ENCODE measurements at regions not wholly inside any gene's neighbourhood (a gene's known extent, or its start where the extent isn't known, plus 50 kb on each side); places are given as distances from the start of the nearest gene placed in this dataset.

- Histone ChIP-seq H3K27ac (ENCODE audit: poor library complexity, severe bottlenecking) (no peak overlapping the region), H3K36me3 (ENCODE audit: low read depth) (no peaks in the 10 kb centered on the region), H3K27me3 (ENCODE audit: insufficient read depth, poor library complexity, severe bottlenecking) (no peaks in the 10 kb centered on the region), H3K4me1 (ENCODE audit: insufficient read depth, poor library complexity, severe bottlenecking) (no peaks in the 10 kb centered on the region), H3K9me3 (ENCODE audit: severe bottlenecking) (no peaks in the 10 kb centered on the region), H3K4me3 (ENCODE audit: severe bottlenecking) (no peak overlapping the region)
- TF ChIP-seq, protein P1, sequence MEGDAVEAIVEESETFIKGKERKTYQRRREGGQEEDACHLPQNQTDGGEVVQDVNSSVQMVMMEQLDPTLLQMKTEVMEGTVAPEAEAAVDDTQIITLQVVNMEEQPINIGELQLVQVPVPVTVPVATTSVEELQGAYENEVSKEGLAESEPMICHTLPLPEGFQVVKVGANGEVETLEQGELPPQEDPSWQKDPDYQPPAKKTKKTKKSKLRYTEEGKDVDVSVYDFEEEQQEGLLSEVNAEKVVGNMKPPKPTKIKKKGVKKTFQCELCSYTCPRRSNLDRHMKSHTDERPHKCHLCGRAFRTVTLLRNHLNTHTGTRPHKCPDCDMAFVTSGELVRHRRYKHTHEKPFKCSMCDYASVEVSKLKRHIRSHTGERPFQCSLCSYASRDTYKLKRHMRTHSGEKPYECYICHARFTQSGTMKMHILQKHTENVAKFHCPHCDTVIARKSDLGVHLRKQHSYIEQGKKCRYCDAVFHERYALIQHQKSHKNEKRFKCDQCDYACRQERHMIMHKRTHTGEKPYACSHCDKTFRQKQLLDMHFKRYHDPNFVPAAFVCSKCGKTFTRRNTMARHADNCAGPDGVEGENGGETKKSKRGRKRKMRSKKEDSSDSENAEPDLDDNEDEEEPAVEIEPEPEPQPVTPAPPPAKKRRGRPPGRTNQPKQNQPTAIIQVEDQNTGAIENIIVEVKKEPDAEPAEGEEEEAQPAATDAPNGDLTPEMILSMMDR (IDR thresholded peaks at IDR 0.05; ENCODE audit: poor library complexity, severe bottlenecking), result no peak
- no peak for DNase-seq (ENCODE audit: low spot score)
- peak; percentile 71 for ATAC-seq (ENCODE audit: low read depth)
Measured at GRCh38 chr13:105579821-105580710, 955.4 kb downstream of the EFNB2 start.

DNA sequence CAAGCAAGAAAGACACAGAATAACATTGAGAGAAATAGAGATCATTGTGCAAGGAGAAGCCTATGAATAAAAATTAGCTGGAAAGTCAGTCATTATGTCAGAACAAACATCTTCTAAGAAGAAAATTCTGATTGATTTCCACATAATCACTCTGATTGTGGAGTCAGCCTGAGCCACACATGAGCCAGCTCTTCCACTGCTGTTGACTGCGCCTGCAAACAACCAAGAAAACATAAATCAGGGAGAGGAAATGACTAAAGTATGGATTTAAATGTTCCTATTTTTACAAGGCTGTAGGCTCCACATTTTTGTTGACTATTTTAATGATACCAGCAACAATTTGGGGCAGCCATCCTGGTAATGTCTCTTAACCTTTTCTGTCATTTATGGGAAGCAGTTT lies 962.3 kb downstream of the EFNB2 start:
- Histone ChIP-seq H3K4me1 (ENCODE audit: insufficient read depth, poor library complexity, severe bottlenecking) (peaks cover 8% of the 10 kb centered on the region), H3K27me3 (ENCODE audit: insufficient read depth, poor library complexity, severe bottlenecking) (no peaks in the 10 kb centered on the region), H3K27ac (ENCODE audit: poor library complexity, severe bottlenecking) (no peak overlapping the region), H3K9me3 (ENCODE audit: severe bottlenecking) (no peaks in the 10 kb centered on the region), H3K4me3 (ENCODE audit: severe bottlenecking) (no peak overlapping the region), H3K36me3 (ENCODE audit: low read depth) (no peaks in the 10 kb centered on the region)
- TF ChIP-seq, protein P1 (IDR thresholded peaks at IDR 0.05; ENCODE audit: poor library complexity, severe bottlenecking), result no peak
- ATAC-seq (ENCODE audit: low read depth) (peak; percentile 75), DNase-seq (ENCODE audit: low spot score) (no peak)

GRCh38 chr13:105572401-105572800 lies 963.1 kb downstream of the EFNB2 start:
- DNase-seq (ENCODE audit: low spot score) (no peak), ATAC-seq (ENCODE audit: low read depth) (0 out of 3 replicates have a peak, but pooled peaks have one; percentile 42)
- no peak overlapping the region for H3K27ac ChIP-seq (ENCODE audit: poor library complexity, severe bottlenecking)
- TF ChIP-seq, protein P1 (IDR thresholded peaks at IDR 0.05; ENCODE audit: poor library complexity, severe bottlenecking), result no peak
- H3K4me3 ChIP-seq (ENCODE audit: severe bottlenecking), result no peak overlapping the region
- H3K9me3 ChIP-seq (ENCODE audit: severe bottlenecking), result no peaks in the 10 kb centered on the region
- no peaks in the 10 kb centered on the region for H3K36me3 ChIP-seq (ENCODE audit: low read depth)
- H3K27me3 ChIP-seq (ENCODE audit: insufficient read depth, poor library complexity, severe bottlenecking), result no peaks in the 10 kb centered on the region
- peaks cover 8% of the 10 kb centered on the region for H3K4me1 ChIP-seq (ENCODE audit: insufficient read depth, poor library complexity, severe bottlenecking)

DNA sequence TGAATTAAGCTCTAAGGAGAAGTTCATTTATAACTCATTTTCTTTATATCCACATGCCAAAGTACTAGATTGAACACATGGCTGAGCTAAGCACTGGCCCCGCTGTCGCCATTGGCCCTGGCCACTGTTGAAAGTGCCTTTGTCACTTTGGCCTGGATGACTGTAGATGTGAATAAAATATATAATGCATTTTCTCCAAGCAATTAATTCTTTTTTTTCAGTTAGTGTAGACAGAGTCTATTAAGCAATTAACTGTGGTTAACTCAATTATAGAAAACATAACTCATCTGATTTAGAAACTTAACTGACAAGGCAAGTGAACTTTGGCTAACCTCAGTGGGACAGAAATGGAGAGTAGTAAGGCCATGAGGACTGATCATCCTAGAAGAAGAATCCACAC lies 965.6 kb downstream of the EFNB2 start:
- no peaks in the 10 kb centered on the region for H3K27me3 ChIP-seq (ENCODE audit: insufficient read depth, poor library complexity, severe bottlenecking)
- no peak overlapping the region for H3K27ac ChIP-seq (ENCODE audit: poor library complexity, severe bottlenecking)
- DNase-seq (ENCODE audit: low spot score), result no peak
- no peaks in the 10 kb centered on the region for H3K9me3 ChIP-seq (ENCODE audit: severe bottlenecking)
- TF ChIP-seq, protein P1 (IDR thresholded peaks at IDR 0.05; ENCODE audit: poor library complexity, severe bottlenecking), result no peak
- no peak for ATAC-seq (ENCODE audit: low read depth)
- H3K4me1 ChIP-seq (ENCODE audit: insufficient read depth, poor library complexity, severe bottlenecking), result peaks cover 8% of the 10 kb centered on the region
- H3K4me3 ChIP-seq (ENCODE audit: severe bottlenecking), result no peak overlapping the region
- H3K36me3 ChIP-seq (ENCODE audit: low read depth), result no peaks in the 10 kb centered on the region

All from RWPE2 (cell line).